NCI-H2196 (cell line): ENCODE measurements at regions not wholly inside any gene's neighbourhood (a gene's known extent, or its start where the extent isn't known, plus 50 kb on each side); places are given as distances from the start of the nearest gene placed in this dataset.
"Not testable (repeated sequence)": the region's sequence is repeated elsewhere in the genome, so short reads cannot be mapped to it uniquely, and the experiment has no call there.

Source experiments
- DNase-seq: peaks from one replicate; lab custom pipeline; 2025; ENCODE audit not compliant: unreplicated experiment; lab: John Stamatoyannopoulos, UW

DNA sequence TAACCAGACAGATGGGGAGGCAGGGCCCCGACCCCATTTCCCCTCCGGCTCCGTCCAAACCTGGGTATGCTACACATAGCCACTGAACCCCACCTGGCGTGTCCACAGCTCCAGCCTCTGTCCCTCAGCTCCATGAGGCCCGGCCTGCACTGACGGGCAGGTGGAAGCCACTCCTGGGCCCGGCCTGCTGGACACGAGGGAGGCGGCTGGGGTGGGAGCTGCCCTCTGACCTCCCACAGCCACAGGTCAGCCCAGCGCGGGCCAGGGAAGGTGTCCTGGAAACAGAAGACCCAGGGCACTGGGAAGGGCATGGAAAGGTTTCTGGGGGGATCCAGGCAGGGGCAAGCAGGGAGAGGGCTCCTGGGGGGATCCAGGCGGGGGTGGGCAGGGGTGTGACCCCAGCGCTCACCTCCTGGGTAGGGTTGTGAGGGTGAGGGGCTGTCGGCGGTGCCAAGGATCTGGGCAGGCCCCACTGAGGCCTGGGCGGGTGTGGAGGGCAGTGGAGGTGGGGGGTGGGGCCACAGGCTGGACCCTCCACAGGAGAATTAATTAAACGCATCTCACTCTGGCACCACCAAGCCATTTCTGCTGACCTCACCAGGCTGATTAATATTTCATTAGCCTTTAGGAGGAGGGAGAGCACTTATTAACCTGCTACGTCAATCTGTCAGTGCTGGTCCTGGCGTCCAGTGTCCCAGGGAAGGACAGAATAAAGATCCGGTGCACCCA lies 108.9 kb downstream of the UNCX start:
- DNase-seq, result no peak

- no peak for DNase-seq
Observed at GRCh38 chr7:1342090-1342640, 109.5 kb downstream of the UNCX start.

DNA sequence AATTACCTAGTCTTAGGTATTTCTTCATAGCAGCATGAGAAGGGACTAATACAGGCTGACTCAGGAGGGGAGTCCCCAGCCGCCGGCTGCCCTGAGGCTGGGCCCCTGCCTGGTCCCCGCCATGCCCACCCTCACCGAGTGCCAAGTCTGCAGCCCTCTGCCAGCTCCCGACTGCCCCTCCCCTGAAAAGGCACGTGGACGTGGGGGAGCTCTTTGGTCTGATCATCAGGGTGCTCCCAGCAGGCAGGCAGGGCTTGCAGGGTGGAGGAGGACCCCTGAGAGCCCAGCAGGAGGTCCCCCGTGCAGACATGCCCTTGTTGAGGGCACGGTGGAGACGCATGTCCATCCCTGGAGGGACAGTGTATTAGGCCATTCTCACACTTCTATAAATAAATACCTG lies 110.9 kb downstream of the UNCX start:
- no peak for DNase-seq

- DNase-seq, result no peak
Observed at GRCh38 chr7:1344421-1344820, 111.7 kb downstream of the UNCX start.

- DNase-seq, result no peak
Observed at GRCh38 chr7:1344981-1345701, 112.5 kb downstream of the UNCX start.

GRCh38 chr7:1345796-1346755 lies 113.2 kb downstream of the MICALL2 start:
- no peak for DNase-seq

GRCh38 chr7:1346851-1347250 lies 112.4 kb downstream of the MICALL2 start:
- DNase-seq, result no peak

DNA sequence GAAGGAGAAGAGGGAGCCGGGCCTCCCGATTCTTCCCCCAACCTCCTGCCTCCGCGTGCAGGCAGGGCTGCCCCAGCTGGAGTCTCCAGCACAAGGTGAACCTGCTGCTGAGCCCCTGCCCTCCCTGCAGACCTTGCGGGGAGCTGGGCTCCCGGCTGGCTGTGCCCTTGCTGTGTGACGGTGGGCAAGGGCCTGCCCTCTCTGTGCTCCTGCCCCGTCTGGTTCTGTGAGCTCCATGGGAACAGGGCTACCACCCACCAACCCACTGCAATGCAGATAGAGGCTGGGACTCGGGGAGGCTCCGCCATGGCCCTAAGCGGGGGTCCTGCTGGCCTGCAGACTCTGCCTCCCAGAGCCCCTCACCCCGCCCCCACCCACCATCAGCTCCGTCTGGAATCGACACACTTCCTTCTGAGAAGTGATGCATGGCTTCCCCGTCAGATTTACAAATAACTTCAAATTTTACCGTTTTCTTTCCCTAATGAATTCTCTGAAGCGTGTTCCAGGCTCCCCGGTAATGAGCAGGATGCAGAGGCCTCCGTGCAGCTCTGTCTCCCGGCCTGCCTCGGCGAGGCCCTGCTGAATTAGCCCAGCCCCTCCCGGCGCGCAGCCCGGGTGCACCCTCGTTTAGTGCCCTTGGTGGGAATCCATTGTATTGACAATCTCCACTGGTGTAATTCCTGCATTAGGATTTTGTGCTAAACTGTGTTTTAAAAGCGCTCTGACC lies 111.0 kb downstream of the MICALL2 start:
- no peak for DNase-seq

DNA sequence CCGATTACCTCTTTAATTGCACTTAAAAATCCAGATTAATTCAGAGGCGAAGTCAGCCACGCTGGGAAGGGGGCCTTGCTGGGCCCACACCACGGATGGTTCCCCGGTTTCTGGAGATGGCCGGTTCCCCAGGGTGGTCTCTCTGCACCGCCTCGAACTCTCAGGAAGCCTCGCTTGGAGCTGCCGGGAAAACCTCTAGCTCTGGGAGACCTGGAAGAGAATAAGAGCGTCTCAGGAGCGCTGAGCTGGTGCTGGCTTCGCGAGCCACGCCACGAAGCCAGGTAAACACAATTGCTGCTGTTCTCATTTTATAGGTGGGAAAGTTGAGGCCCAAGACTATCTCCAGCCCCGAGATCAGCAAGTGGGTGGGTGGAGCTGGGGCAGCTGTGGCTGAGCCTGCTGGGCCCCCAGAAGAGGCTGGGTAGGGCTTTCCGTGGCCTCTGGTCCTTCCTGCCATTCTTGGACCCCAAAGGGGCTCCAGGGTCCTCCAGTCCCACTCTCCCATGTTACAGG lies 110.4 kb downstream of the MICALL2 start:
- no peak for DNase-seq

DNA sequence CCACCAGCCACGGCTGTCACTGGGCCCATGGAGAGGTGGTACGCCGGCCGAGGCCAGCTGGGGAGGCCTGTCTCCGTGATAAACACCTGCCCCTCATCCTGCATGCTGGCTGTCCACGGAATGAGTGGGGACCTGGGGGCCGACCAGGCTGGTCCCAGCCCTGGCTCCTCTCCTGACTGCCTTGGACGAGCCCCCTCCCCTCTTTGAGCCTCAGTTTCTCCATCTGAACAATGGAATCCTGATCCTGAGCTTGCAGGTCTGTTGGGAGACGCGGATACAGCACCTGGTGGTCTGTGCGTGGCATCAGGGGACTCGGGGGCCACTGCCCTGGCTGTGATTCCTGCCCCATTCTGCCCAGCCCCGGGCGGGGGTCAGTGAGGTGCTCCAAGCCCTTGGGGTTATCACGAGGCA lies 109.9 kb downstream of the MICALL2 start:
- no peak for DNase-seq

DNA sequence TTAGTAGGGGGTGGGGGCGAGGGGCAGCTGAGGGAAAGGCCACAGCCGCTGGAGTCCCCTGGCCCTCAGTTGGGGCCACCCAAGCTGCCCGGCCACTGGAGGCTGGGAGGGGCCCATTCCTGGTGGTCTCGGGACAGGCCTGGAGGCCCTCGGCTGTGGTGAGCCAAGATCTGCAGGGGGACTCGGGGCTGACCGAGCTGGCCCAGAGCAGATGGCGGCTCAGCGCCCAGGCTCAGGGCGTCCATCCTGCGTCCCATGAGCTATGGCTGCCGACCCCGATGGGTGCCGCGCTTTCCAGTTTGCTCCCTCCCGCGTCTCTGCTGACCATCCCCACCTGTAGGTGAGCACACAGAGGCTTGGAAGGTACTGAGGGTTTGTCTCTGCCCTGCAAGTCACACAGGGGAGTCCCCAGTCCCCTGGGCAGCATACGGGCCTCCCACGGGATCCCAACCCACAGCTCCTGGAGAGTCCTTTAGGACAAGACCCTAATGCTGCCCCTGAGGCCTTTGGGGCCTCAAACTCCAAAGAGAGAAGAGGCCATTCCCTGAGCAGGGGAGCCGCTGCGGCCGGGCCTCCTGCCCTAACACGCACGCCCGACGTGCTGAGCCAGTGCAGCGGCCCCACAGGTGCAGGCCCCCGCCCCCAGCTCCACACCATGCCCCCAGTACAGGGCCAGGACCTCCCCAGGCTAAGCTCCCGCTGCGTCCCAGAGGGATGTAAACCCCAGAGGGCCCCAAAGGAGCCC lies 107.2 kb downstream of the MICALL2 start:
- DNase-seq, result no peak

DNA sequence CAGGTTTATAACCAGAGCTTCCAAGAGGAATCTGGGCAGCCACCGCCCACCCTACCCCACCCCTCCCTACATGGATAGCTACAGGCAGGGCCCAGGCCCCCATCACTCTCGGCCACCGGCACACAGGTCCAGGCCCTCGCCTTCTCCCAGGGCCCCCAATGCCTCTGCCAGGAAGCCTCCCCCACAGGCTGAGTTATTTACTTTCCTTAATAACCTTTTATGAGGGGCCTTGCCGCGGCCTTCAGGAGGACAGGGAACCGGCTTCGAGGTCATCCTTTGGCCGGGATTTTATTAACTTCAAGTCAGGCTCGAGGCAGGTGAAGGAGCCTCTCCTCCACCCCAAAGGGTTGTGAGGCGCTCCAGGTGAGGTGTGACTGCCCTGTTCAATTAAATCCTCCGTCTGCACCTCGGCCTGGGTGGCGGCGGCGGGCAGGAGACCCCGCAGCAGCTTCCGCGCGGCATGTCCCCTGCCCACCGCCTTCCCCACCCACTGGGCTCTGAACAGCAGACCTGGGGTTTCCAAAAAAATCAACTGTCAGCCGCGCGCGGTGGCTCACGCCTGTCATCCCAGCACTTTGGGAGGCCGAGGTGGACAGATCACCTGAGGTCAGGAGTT lies 106.5 kb downstream of the MICALL2 start:
- DNase-seq, result no peak

DNA sequence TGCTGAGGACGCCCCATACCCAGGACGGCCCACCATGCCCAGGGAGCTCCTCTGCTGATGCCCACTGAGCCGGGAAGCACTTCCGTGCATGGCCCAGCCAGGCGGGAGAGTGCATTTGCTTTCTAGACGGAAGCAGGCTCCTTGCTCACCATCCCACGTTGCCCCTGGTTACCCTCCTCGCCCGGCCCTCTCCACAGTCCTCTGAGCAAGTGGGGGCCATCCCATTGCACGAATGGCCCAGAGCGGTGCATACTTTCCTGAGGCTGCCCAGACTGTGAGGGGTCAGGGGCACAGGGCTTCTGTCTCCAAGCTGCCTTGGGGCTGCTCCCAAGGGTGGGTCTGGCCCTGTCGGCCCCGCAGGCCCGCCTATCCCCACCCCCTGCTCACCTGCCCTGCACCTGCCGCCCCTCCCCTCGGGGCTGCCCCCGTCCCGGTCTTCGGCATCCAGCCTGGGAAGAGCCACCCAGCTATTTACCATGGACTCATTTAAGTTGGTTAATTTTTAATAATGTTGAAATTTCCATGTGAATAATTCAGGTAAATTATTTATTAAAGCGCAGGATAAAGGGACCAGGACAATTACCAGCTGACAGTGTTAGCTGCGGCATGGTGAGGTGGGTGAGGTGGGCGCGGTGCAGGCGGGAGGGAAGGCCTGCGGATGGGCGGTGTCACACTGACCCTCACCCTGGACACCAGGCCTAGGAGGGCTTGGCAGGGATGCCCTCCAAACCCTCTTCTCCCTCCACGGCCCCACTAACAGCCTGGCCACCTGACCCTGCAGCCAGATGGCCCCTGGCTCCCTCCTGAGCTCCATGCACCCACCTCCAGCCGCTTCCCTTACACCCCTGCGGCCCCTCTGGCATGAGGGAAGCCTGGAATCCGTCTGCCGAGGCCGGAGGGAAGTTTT lies 104.4 kb downstream of the MICALL2 start:
- no peak for DNase-seq

DNA sequence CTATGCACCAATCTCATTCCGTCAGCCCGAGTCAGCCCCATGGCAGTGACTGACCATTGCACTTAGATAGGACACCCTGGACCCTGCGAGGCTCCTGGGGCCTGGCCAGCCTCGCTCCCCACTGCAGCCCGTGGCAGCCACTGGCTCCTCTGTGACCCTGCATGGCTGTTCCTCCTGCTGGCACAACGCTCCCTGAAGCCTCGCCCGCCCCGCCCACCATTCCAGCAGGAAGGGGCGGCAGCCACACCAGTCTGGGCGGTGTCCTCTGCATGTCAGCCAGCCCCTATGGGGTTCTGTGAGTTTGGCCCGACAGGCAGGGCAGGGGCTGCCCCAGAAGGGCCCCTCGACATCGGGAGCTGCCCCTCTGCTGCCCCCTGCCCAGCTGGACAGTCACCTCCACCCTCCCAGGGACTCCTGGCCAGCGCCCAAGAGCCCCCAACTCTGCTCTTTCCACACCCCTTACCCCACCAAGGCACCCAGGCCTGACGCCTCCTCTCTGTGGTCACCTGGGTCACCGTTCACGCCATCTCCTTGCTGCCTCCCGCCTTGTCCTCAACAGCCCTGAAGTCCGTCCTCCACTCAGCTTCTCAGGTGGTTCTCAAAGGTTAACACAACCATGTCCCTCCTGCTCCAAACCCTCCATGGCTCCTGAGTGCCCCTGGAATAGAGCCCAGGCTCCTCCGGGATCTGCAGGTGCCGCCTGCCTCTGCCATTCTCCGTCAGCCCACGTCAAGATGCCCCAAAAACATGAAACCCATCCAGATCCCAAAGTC lies 103.5 kb downstream of the MICALL2 start:
- DNase-seq, result no peak

DNA sequence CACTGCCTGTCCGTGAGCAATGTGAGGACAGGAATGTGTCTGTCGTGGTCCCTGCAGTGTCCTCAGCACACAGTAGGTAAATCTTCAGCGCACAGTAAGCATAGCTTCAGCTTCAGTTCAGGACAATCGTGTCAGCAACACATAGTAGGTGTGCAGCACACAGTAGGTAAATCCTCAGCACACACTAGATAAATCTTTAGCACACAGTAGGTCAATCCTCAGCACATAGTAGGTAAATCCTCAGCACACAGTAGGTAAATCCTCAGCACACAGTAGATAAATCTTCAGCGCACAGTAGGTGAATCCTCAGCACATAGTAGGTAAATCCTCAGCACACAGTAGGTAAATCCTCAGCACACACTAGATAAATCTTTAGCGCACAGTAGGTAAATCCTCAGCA lies 102.4 kb downstream of the MICALL2 start:
- not testable (repeated sequence) for DNase-seq

GRCh38 chr7:1357260-1357600 lies 102.0 kb downstream of the MICALL2 start:
- not testable (repeated sequence) for DNase-seq

DNA sequence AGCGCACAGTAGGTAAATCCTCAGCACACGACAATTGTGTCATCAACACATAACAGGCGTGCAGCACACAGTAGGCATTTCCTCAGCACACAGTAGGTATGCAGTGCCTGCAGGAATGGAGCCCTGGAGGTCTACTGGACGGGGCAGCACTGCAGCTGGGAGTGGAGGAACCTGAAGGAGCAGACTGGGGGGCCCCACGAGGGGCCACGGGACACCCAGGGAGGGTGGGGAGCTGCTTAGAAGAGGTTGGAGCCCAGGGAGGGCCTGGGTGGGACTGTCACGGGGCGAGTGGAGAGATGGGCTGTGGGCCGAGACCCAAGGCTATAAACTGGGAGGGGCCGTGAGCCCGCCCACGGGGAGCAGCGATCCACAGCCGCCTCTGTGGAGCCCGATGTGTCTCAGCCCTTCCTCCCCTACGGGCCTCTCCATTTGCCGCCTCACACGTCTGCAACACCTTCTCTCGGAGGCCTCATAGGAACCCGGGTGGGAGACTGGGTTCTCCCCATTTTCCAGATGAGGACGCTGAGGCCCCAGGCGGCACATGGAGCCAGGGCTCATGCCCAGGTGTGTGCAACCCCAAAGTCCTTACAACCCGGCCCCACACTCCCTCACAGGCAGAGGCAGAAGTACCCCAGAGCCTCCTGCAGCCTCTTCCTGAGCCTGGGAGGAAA lies 101.5 kb downstream of the MICALL2 start:
- DNase-seq, result no peak
